Suppressor macrophage treated with lipopolysaccharide for 4 hours (primary cell): ENCODE measurements at regions not wholly inside any gene's neighbourhood (a gene's known extent, or its start where the extent isn't known, plus 50 kb on each side); places are given as distances from the start of the nearest gene placed in this dataset.

ENCODE experiments used
- DNase-seq: peaks from one replicate; pipeline ENCODE4 v3.0.0-alpha.2; 2020

- DNase-seq = peak; percentile 18
These were observed 268.5 kb downstream of the ARAP2 start for GRCh38 chr4:35975617-35976355.

DNA sequence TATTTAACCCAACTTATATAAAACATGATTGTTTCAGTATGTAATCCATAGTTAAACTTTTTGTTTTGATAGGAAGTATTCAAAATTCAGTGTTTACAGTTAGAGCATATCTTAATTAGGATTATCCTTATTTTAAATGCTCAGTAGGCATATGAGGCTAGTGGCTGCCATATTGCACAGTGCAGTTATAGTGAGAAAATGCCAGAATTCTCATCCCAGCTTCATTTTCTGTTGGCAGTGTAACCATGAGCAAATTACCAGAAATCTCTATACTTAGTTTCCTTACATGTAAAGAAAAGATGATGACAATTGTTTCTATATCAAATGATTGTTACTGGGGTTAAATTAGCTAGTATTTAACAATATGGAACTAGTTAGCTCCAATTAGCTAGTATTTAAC, 265.8 kb downstream of the ARAP2 start:
- DNase-seq = no peak

DNA sequence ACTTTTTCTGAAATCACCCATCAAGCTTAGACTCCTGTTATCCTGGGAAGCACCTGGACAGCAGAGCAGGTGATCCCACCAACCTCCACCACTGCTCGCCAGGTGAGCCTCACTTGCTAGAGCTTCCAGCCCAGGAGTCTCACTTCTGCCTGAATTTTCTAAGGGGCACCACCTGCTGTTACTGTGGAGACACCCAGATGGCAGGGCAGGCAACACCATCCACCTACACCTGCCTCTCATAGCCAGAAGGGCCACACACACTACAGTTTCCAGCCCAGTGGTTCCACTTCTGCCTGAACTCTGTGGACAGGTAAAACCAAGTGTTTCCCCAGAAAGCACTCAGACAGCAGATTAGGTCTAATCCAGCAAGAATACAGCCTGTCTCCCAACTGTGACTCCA, 262.0 kb downstream of the ARAP2 start:
- DNase-seq = no peak

DNA sequence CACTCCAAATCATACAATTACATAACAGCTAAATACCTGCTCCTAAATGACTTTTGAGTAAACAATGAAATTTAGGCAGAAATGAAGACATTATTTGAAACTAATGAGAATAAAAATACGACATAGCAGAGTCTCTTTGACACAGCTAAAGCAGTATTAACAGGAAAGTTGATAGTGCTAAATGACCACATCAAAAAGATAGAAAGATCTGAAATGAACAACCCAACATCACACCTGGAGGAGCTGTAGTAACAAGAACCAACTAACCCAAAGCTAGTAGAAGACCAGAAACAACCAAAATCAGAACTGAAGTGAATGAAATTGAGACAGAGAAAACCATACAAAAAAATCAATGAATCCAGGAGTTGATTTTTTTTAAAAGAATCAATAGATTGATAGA, 257.8 kb downstream of the ARAP2 start:
- no peak for DNase-seq

DNA sequence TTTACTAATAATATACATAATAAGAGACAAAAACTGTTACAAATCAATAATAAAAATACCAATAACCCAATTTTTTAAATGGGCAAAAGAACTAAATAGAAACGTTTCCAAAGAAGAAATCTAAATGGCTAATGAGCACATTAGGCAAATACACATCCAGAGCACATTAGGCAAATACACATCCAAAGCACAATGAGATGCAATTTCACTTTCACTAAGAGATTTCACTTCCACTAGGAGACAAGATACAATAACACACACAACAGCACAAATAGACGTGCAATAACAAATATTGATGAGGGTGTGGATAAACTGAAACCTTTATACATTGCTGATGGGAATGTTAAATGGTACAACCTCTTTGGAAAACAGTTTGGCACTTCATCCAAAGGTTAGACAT, 250.7 kb downstream of the ARAP2 start:
- no peak for DNase-seq

DNA sequence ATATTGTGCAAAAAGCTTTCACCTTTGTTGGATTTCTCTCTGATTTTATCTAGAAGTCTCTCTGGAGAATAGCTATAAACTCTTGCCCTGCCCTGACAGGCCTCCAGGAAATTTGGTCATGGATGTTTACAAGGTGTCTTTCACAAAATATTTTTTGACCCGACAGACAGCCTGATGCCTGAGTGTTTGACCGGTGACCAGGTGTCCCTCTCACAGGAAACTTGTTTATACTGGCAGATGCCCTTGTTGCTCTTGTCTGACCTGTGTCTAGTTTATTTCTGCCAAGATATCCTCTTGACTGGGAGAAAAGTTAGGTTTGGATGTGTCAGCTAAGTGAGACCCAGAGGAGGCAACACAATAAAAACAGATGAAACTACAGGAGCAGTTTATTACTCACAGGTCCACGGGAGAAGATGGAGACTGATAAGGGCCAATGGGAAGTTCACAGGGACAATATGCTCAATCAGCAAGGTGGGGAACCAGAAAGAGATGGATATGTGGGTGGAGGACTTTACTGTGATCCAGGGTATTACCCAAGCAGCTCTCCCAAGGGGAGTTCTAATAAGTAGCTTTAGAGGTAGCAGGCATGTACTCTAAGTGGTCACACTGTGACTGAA, 243.3 kb downstream of the ARAP2 start:
- DNase-seq = no peak

DNA sequence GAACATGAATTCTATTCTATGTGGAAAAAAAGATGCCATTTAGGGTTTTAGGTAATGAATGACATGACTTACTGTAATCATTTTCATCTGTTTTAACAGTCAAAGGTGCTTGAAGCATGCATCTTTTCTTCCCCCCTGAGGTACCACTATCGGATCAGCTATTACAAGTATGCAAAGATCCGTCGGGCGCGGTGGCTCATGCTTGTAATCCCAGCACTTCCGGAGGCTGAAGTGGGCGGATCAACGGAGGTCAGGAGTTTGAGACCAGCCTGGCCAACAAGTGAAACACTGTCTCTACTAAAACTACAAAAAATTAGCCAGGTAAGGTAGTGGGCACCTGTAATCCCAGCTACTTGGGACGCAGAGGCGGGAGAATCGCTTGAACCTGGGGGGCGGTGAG, 241.3 kb downstream of the ARAP2 start:
- DNase-seq = no peak

DNA sequence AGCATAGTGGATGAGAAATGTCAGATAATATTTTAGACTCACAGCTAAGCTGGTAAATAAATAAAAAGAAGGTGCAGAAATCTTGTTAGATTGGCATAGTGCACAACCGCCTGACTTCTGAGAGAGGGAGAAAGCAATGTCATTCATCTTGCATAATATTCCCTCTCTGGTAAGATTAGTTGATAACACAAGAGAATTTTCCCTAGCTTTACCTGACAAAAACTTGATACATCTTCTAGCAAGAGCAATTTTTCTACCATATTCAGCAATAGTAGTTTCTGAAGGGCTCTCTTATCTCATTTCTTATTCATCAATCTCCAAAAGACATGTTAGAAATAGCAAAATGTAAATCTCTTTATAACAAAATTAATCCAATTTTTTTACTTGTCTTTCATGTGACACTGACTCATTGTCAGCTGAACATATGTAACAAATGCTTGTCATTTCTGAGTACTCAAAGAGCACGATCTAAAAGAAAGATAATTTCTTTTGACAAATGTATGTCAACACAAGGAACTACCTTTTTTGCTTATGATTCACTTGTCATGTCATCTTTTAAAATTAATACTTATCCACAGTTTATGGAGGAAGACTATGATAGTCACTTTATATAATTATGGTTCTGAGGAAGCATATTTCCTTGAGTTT, 240.0 kb downstream of the ARAP2 start:
- DNase-seq = peak; percentile 10

DNA sequence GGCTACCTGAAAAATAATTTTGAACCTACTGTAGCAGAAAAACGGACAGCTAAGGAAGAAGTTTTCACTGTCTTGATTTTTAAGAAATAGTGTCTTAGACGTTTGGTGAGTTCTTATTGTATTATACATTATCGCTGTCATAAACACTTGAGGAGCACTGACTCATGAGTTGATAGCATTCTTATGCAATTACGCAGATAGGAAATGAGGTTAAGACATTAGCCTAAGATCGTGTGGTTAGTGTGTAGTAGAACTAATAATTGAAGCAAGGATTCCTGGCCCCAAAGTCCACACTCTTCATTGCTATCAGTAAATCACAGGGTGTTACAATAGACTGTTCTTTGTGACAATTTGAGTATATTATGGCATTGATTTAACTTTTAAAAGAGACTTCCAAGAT, 238.1 kb downstream of the ARAP2 start:
- no peak for DNase-seq

DNA sequence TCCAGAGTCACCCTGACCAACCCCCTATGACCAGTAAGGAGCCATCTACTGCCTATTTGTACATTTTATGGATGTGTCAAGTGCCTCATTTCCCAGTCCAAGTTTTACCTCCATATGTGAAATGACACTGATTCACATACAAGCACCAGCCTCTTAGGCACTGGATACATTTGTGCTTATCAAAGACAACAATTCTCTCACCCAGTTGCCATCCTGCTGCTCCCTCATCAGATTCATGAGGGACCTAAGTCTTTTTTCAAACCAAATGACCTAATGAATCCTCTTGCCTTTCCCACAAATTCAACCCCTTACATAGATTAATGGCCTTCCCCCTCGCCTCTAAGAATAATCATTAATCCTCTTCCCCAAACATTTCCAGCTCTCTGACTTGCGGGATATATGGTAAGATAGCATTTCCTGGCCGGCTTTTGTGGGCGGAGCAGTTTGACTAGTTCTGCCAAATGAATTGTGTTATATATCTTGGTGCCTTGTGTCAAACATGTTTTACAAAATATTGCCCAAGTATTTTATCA, 233.9 kb downstream of the ARAP2 start:
- no peak for DNase-seq

- no peak for DNase-seq
These were observed 232.9 kb downstream of the ARAP2 start for GRCh38 chr4:36011381-36011780.

- DNase-seq = no peak
These were observed 231.8 kb downstream of the ARAP2 start for GRCh38 chr4:36012503-36012902.

DNA sequence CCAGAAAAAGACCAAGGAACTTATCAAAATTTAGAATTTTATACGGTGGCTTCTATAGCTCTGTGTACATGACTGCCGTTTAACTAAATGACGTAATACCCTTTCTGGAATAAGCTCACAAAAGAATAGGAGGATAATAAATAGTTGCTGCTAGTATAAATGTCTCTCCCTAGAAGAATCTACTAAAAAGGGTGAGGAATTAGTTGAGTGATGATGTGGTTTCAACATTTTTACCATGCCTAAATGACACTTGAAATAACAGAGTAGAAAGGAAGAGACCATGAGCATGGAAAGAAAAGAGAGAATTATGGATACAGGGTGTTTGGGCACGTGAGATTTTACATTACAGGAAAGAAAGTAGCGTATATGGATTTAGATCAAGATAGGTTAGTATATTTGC, 231.1 kb downstream of the ARAP2 start:
- no peak for DNase-seq
